ENCODE measurements at regions not wholly inside any gene's neighbourhood (a gene's known extent, or its start where the extent isn't known, plus 50 kb on each side); places are given as distances from the start of the nearest gene placed in this dataset.

DNA sequence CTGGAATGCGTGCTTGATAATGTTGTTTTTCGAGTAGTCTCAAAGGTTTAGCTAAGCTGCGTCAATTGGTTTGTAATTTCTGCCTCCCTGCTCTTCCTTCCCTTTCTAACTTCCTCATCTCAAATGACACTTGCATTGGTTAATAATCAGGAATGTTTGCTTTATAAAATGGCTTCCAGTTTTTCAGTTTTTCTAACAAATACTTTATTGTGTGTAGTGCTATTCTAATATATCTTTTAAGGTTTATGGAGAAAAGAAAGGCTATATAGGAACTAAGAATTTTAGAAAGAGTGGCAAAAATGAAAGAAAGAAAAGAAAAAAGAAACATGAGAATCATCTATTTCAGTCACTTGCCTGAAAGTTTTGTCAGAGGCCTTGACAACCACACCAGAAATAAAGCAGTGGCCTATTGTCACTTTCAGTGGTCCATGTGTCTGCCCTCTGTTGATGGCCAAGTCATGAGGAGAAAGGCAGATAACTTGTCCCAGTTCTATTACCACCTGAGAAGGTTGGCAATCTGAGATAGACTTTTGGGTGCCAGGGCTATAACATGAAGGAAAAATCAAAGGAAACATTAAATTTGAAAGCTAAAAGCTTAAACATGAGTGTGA is 221.9 kb upstream of the KITLG start:
- no peak for DNase-seq

DNA sequence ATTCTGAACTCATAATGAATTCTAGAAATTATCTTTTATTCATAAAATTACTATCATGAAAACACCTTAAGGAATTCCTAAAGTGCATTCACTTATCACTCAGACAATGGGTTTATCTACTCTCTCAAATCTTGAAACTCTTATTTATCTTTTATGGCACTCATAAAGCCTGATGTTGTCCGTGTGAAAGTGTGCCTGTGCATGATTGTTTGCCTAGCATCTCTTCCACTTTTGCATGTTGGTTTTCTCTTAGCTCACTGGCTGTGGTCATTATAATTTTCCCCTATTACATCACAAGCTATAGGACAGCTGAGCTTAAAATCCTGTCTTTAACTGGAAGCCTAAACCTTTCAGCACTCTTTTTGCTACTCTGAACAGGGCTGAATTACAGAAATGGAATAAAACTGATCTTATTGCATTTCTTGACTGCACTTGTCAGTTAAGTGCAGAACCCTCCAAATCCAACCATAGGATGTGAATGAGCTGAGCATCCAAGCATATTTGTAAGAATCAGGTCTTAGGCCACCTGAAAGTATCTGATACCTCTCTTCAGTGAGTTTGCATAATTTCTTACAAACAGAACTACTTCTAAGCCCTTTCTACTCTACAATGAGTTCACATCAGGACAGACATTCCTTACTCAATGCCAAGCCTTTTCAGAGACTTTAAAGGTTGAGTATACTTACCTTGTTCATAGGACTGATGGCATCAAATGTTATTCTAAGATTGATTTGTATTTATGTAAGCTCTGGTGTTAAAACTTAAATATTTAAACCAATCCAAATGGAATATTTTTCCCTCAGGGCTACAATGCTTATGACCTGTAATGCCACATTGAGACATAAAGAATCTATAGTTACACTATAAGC is 221.2 kb upstream of the KITLG start:
- DNase-seq: no peak

DNA sequence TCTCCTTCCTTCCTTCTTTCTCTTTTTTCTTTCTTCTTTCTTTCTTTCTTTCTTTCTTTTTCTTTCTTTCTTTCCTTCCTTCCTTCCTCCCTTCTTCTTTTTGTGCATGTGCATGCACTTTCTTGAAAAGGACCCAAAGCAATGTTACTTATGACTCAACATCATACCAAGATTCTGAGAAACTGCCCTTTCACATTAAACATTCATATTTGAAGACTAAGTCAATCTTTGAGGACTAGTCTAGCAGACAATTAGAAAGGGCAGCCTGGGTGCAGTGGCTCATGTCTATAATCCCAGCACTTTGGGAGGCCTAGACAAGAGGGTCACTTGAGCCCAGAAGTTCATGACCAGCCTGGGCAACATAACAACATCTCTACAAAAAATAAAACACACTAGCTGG is 212.8 kb upstream of the KITLG start:
- DNase-seq: no peak

DNA sequence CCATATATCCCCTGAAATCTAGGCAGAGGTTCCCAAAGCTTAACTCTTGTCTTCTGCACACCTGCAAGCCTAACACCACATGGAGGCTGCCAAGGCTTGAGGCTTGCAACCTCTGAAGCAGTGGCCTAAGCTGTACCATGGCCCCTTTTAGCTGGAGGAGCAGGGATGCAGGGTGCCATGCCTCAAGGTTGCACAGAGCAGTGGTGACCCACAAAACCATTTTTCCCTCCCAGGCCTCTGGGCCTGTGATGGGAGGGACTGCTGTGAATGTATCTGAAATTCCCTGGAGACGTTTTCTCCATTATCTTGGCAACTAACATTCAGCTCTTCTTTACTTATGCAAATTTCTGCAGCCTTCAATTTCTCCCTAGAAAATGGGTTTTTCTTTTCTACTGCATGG is 210.0 kb upstream of the KITLG start:
- DNase-seq: no peak

DNA sequence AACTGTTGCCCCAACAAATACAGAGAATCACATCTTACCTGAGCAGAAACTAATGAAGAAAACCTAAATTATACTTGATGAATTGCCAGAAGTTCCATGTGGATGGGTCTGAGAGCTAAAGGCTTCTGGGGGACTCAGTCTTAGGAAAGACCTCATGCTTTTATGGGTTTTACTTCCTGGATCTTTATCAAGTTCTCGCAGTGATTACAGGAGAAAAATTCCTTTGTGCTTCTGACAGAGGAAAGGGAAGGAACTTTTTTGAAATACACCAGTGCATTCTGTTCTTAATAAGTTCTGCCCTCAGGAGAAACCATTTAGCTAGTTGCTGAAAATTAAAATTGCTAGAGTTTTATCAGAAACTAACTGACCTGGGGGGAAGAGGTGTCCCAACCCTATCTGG is 203.9 kb upstream of the KITLG start:
- no peak for DNase-seq

DNA sequence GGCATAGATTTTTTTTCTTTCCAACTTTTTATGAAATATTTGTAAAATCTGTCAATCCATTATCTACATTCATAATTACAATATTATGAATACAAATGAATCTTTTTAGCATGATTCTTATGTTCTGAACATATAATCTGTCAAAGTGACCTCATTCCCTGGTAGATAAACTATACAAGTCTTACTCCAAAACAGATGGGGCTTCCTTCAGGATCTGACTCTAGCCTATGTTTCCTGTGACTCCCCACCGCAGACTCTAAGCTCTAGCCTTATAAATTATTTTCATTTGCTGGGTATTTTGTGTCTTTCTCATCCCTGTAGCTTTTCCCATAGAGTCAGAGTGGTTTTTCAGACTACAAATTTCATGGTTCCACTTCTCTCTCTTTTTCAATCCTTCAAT is 202.1 kb upstream of the KITLG start:
- no peak for DNase-seq

DNA sequence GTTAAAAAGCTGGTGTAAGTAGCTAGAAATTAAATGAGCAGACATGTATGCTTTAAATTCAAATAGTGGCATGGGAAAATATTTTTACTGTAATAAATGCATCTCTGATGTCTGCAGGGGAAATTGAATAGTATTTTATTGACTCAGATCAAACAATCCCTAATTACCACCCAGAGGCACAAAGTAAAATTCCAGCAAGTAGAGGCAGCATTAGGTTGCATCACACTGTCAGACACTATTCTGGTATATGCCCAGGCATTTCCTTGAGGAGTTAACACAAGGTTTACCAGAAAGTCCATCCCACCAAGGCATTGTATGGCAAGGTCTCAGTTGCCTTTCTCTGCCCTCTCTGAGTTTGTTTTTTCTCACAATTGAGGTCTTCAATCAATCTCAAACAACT is 201.6 kb upstream of the KITLG start:
- no peak for DNase-seq

DNA sequence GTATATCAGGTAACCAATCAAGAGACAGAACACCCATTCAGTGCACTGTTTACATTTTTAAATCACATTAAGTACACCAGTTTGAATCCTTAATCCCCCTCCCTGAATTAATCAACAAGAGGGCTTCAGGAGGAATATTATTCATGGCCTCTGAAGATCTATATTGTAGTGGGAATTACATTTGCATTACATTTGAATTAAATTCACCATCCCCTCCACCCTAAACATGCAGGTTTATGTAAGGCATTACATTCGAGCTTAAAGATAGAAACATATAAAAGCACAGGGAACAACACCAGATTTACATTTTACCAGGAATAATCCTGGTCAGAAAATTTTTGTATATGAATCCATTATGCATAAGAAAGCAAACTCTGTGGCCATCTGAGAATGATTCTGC is 197.8 kb upstream of the KITLG start:
- no peak for DNase-seq

DNA sequence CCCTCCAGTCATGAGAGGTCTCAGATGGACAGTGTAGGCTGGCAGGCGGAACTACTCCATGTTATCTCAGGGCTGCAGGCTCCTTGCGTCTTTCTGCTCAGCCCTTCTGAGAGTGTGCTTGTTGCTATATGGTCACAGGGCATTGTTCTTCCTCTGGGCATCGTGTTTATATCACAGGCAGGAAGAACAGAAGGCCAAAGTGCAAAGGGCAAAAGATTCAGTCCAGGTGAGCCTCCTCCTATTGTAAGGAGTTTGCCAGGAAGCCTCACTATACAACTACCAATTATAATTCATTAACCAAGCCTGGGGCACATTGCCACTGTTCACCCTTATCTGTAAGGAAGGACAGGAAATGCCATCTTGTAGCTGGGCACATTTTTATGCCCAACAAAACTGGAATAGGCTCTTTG is 195.5 kb upstream of the KITLG start:
- no peak for DNase-seq

DNA sequence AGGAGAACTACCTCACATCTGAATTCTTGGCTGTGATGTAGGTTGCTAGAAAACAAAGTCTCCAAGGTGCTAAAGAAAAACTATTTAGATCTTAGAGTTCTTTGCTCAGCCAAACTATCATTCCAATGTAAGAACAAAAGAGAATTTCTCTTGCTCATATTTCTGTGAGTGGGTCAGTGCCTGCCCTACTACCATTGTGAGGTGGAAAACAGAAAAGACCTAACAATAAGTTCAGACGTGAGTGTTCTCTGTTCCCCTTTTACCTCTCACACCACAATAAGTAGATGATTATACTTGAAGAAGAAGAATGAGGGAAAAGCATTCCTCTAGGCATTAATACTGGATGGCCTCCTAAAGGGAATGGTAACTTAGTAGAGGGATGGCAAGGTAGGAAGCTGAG is 187.4 kb upstream of the KITLG start:
- no peak for DNase-seq

DNA sequence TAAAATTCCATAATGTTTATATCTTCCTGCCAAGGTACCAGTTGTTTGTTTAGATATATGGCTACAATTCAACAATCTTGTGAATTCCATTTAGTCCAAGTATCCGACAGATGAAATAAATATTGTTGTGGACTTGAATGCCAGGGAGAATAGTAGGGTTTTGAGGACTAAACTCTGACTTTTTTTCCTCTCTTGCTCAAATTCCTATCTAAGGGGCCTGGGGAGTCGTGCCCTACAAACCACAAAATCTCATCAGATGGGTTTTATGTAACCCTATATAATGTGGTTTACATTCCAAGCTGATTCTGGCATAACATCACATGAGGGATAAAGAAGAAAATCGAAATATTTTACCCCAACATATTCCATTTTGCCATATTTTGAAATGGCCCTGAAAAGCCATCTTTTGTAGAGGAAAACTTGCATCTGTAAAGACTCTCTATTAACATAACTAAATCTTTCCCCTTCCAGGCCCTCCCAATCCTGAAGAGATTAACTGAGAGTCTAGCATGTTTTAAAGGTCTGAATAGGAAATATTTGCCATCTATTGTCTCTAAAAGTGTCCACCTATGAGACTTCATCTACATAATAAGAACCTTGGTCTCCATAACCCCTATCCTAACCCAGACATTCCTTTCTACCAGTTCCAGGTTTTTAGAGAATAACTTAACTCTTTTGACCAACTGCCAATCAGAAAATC is 184.7 kb upstream of the KITLG start:
- DNase-seq: no peak

DNA sequence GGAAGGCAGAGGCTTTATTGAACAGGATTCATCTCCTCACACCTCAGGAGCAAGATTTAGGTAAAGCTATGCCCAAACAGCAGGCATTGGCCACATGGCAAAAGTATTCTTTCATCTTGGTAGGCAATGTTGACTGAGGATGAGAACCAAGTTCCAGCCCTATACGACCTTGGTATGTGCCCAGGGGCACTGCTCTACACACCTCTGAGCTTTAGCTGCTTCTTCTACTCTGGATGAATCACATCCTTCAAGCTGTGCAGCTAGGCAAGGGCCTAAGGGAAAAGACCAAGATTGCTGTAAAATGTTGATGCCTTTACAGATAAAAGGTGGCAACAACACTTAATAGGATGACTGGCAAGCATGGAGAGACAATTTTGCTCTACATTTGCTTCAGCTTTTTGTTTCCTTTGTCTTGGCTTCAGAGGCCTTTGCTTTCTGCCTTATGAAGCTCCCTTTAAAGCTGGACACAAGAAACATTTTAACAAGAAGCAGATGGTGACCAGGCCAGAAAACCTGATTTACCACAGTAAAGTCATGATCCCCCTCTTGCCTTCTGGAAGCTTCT is 183.3 kb upstream of the KITLG start:
- DNase-seq: no peak

DNA sequence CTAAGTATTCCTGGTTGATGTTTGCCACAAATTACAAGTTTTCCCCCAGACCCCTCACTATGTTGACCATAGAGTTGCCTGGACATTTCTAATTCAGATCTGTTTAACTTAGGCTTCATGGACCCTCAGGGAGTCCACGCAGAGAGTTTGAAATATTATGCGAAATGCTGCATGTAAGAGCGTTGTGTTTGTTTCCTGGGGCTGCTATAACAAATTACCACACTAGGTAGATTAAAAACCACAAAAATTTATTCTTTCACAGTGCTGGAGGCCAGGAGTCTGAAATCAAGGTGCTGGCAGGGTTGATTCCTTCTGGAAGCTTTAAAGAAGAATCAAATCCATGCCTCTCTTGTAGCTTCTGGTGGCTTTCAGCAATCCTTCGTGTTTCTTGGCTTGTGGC is 177.9 kb upstream of the KITLG start:
- no peak for DNase-seq

DNA sequence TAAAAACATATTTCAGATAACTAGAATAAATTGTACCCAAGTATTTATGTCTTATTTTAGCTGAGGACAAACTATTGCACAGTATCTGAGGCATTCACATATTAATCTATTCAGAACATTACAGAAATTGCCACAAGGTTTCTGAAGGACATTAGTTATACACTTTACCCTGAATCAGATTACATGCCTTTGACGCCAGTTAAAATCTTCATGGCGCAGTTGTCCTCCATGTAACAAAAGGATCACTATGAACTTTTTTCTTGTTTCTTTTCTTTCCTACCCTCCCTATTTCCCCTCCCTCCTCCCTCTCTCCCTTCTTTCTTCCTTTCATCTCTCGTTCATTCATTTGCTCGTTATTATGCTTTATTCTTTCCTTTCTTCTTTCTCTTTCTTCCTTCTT is 176.6 kb upstream of the KITLG start:
- DNase-seq: no peak

DNA sequence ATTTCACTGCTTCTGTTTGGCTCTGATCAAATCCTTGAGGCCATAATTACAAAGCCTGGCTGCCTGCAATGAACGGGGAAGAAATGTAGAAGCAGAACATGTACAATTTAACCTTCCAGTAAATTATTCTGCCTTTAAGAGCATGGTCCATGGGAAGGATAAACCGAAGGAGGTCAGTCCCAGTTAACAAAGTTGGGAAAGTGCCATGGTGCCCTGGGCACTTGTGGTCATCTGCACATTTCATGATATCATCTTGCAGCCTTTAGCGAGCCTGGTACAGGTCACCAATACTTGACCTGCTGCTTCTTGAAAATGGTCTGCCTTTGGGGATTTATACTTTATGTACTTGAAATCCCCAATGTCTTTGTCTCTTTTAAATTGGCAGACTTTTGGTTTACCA is 175.9 kb upstream of the KITLG start:
- DNase-seq: no peak

DNA sequence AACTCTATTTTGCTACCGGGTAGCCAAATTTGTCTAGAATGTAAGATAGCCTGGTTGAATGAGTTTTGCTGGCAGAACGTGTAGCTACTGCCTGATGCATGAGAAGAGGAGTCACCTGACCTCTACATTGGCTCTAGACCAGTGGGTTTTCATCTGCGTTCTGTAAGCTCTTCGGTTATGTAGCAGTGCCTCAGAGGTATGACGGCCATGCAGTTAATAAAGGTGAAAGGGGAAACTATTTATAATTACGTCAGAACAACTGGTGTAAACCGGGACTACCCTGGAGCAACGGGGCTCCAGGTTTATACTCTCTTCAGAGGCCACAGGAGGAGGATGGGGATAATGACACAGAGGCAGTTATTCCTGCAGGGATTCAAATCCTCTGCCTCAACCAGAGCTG is 173.4 kb upstream of the KITLG start:
- DNase-seq: no peak

DNA sequence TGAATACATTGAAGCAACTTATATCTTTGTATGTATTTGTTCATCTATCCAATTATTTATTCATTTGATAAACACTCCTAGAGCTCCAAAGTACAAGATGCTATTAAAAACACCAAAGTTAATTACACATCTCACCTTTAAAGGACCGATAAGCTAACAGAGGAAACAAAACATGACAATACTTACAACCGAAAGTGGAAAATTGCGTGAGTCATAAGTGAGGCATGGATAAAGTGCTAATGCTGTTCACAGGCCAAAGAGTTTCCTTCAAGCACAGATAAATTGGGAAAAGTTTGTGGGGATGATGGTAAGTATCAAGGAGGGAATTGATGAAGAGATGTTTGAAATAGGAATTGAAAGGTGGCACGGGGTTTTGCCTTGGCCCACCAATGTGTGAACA is 172.8 kb upstream of the KITLG start:
- DNase-seq: no peak

DNA sequence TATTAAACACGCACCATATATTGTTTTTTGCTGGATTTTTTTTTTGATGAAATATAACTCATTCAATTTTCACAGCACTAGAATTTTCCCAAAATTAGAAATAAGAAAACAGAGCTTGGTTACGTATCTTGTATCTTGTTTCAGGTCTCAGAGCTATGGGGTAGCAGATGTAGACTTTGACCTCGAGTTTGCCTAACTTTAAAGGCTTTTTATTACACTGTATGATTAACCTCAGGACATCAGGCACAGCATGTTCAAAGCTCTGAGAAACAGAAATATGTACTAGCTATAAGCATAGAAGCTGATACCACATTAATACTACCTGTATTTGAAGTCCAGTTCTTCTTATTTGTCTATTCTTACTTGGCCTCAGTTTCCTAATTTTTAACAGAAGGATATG is 171.9 kb upstream of the KITLG start:
- DNase-seq: no peak

DNA sequence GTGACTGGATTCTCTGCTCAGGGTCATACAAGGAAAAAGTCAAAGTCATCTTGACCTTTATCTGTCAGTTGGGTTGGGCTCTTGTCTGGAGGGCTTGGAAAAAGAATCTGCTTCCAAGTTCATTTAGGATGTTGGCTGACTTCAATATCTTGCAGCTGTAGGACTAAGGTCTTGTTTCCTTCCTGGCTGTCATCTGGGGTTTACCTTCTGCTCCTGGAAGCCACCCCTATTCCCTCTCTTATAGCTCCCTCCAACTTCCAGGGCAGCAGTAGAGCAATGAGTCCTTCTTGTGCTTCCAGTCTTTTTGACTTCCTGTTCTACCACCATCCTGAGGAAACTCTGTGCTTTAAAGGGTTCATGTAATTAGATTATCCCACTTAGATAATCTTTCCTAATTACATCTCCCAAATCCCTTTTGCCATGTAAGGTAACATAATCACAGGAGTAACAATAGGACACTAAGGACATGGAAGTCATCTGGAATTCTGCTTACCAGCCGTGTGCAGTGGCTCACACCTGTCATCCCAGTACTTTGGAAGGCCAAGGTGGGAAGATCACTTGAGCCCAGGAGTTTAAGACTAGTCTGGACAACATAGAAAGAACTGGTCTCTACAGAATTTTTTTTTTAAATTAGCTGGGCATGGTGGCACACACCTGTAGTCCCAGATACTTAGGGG is 170.7 kb upstream of the KITLG start:
- no peak for DNase-seq

DNA sequence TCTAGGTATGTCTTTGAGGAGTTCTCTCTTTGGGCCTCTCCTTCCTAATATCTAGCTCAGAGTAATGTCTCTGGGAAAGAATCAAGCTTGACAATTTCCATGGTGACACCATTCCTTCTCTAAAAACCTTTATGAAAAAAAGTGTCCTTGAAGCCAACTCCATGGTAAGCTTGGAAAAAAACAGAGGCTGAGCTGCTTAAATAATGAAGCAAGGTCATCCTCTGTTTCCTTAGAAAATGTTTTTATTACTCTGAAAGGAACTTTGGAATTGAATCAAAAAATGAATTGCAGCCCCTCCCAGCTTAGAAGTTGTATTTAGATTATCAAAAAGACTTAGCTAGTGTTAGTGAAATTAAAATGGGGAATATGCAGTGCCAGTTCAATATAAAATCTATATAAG is 166.1 kb upstream of the KITLG start:
- DNase-seq: no peak

DNA sequence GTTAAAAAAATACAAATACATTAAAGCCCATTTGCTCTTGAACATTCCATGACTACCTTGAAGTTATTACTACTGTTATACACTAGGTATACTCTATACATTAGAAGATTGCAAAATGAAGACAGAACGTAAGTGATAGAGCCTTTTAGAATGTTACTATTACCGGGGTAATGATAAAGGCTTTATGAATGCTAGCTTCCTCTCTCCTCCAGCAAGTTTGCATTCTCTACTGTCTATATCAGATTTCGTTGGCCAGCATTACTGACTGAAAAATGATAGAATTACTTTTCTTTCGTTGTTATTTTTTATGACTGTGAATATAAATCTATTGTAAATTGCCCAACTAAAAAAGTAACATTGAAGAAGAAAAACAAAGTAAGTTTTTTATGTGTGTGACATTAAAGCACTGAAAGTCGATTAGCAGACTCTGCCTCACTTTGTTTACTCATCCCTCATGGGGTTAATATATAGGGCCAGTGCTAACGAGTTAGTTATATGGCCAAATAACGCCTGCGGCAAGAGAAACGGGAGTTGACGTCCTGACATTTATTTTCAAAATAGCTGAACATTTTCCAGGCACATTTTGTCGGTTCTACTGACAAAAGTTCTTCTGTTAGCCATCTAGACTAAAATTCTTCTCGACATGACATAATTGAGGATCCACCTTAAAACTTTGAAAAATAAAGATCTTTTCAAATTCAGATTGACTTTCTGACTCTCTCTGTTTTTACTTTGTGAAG is 163.8 kb upstream of the KITLG start:
- DNase-seq: no peak

DNA sequence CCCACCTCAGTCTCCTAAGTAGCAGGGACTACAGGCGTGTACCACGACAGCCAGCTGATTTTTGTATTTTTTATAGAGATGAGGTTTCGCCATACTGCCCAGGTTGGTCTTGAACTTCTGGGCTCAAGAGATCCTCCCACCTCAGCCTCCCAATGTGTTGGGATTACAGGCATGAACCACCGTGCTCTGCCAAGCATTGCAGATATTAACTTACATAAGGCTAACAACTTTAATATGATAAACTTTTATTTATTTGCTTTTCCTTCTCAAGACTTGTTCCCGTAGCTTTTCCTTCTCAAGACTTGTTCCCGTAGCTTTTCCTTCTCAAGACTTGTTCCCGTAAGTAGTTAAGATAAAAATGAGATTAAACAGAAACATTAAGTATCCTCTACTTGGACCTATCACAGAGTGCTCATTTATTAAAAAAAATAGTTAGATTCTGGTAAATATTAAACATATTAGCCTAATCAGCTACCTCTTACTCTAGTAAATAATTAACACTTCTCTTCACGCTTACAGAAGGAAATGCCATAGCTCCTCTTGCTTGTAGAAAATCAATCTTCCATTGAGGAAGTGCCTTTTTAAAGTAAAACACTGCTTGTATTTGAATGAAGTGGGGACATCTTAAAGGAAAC is 157.7 kb upstream of the KITLG start:
- no peak for DNase-seq

All from GOT3 (cell line).